GM06990 (cell line): ENCODE measurements at regions not wholly inside any gene's neighbourhood (a gene's known extent, or its start where the extent isn't known, plus 50 kb on each side); places are given as distances from the start of the nearest gene placed in this dataset.

Experiments
- DNase-seq: peaks from one replicate; pipeline ENCODE4 v3.0.0-alpha.2; 2011; ENCODE audit not compliant: insufficient read length; ENCODE audit errors: extremely low read depth
- H3K27me3 ChIP-seq: replicated peaks from 2 replicates; pipeline ENCODE4 v1.6.0; 2011; ENCODE audit warnings: low read length; ENCODE audit not compliant: control insufficient read depth, insufficient read depth
- H3K36me3 ChIP-seq: 2 replicates; pipeline ENCODE4 v1.5.1; 2011; ENCODE audit warnings: low read length; ENCODE audit not compliant: control insufficient read depth, insufficient read depth
- H3K4me3 ChIP-seq: replicated peaks from 2 replicates; pipeline ENCODE4 v1.5.1; 2011; ENCODE audit warnings: low read depth, mild to moderate bottlenecking, control low read depth, low read length
- CTCF ChIP-seq: IDR thresholded peaks from 2 replicates; pipeline ENCODE4 v1.5.1; 2011; ENCODE audit warnings: low read length, control low read depth, mild to moderate bottlenecking, inconsistent platforms; ENCODE audit not compliant: insufficient read depth, poor library complexity, severe bottlenecking

GRCh38 chr6:56005426-56005825 is 130.0 kb upstream of the BMP5 start:
- no peak for TF ChIP-seq CTCF
- Histone ChIP-seq H3K36me3 (no peaks in the 10 kb centered on the region), H3K27me3 (no peaks in the 10 kb centered on the region), H3K4me3 (no peak overlapping the region)
- DNase-seq: no peak

GRCh38 chr6:56004426-56004825 is 129.0 kb upstream of the BMP5 start:
- Histone ChIP-seq H3K27me3 (no peaks in the 10 kb centered on the region), H3K4me3 (no peak overlapping the region), H3K36me3 (no peaks in the 10 kb centered on the region)
- DNase-seq: no peak
- TF ChIP-seq CTCF: no peak

GRCh38 chr6:56003616-56004015 is 128.2 kb upstream of the BMP5 start:
- Histone ChIP-seq H3K36me3 (no peaks in the 10 kb centered on the region), H3K27me3 (no peaks in the 10 kb centered on the region), H3K4me3 (no peak overlapping the region)
- DNase-seq: no peak
- no peak for TF ChIP-seq CTCF

- Histone ChIP-seq H3K36me3 (no peaks in the 10 kb centered on the region), H3K27me3 (no peaks in the 10 kb centered on the region), H3K4me3 (no peak overlapping the region)
- no peak for DNase-seq
- TF ChIP-seq CTCF: no peak
These were observed 126.9 kb upstream of the BMP5 start for GRCh38 chr6:56002336-56002735.

- no peaks in the 10 kb centered on the region for H3K36me3 ChIP-seq
- DNase-seq: no peak
- H3K27me3 ChIP-seq: no peaks in the 10 kb centered on the region
- no peak overlapping the region for H3K4me3 ChIP-seq
- no peak for TF ChIP-seq CTCF
These were observed 123.2 kb upstream of the BMP5 start for GRCh38 chr6:55998576-55998975.

- no peaks in the 10 kb centered on the region for H3K36me3 ChIP-seq
- no peak for TF ChIP-seq CTCF
- DNase-seq: no peak
- no peaks in the 10 kb centered on the region for H3K27me3 ChIP-seq
- H3K4me3 ChIP-seq: no peak overlapping the region
These were observed 122.0 kb upstream of the BMP5 start for GRCh38 chr6:55997223-55997874.
